PC-9 (cell line): ENCODE measurements at regions not wholly inside any gene's neighbourhood (a gene's known extent, or its start where the extent isn't known, plus 50 kb on each side); places are given as distances from the start of the nearest gene placed in this dataset.

Source experiments
- CTCF ChIP-seq: fragments of 200-600 bp; sonication (generic); conservative IDR thresholded peaks from 2 replicates; pipeline ENCODE4 v1.6.1; 2017; ENCODE audit warnings: mixed run types, antibody characterized with exemption, mild to moderate bottlenecking, moderate library complexity
- EZH2 ChIP-seq: fragments of 200-600 bp; sonication (generic); IDR thresholded peaks from 2 replicates; pipeline ENCODE4 v1.8.0; 2017; ENCODE audit warnings: antibody characterized with exemption, low read depth

- TF ChIP-seq CTCF (no peak), EZH2 (no peak)
Measured at GRCh38 chr9:737400-738120, 103.9 kb upstream of the DMRT1 start.
